RWPE1 (cell line): ENCODE measurements at regions not wholly inside any gene's neighbourhood (a gene's known extent, or its start where the extent isn't known, plus 50 kb on each side); places are given as distances from the start of the nearest gene placed in this dataset.

Source experiments
- CTCF ChIA-PET: fragments of 350-600 bp; sonication (Branson Sonifier 250); formaldehyde crosslinking; extraction: SDS; loops from one replicate; lab custom pipeline; 2021; lab: Yijun Ruan, JAX
- POLR2A ChIA-PET: fragments of 400-600 bp; formaldehyde crosslinking; extraction: SDS; loops from one replicate; lab custom pipeline; 2020; ENCODE audit warnings: antibody characterized with exemption; ENCODE audit not compliant: low non-redundant PET; lab: Yijun Ruan, JAX
- DNase-seq: peaks from one replicate; pipeline ENCODE4 v3.0.0; 2012; ENCODE audit warnings: low spot score
- H3K27ac ChIP-seq: fragments of 450-650 bp; 2 replicates; pipeline ENCODE4 v1.5.1; 2017
- TF ChIP-seq, protein P1 (sequence below): fragments of 450-650 bp; conservative IDR thresholded peaks from 2 replicates; pipeline ENCODE4 v1.5.1; 2017; ENCODE audit warnings: low read depth, mild to moderate bottlenecking

DNA sequence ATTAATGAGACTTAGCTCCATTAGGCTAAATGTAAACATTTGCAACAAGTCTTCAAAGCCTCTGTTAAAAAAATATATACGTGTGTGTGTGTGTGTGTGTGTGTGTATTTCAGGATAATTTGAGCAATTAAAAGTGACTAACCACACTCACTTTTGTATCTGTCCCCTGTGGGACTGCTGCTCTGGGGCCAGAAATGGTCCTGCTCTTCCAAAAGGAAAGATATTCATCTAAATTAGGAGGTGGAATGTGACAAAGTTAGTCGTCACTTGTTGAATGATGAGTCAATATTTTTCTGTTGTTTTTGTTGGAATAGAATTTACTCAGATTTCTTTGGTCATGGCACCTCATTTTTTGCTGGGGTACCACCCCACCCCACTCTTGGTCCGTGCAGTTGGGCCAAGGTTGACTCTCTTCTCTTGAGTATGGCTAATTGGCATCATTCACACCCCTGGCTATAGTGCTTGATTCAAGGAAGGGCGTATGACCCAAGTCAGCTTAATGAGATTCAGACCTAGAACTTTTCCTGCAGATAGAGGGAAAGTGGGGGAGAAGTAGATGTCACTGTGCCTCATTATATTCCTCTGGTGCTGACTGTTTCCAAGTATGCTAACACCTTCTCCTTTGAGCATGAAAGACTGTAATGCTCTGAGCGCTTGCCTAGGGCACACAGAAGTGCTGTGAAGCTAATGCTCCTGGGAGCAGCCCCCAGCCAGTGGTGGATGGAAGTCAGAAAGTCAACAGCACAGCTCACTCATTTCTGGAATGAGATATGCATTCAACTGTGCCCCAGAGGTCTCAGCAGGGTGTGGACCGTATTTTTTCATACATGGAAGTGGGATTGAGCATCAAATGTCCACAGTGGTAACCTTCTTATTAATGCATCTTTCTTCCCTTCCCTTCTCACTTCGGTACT lies 577.0 kb upstream of the TBX3 start:
- ChIA-PET CTCF (no interaction called here), POLR2A (no interaction called here)
- no peak overlapping the region for H3K27ac ChIP-seq
- no peak for DNase-seq
- TF ChIP-seq, protein P1, sequence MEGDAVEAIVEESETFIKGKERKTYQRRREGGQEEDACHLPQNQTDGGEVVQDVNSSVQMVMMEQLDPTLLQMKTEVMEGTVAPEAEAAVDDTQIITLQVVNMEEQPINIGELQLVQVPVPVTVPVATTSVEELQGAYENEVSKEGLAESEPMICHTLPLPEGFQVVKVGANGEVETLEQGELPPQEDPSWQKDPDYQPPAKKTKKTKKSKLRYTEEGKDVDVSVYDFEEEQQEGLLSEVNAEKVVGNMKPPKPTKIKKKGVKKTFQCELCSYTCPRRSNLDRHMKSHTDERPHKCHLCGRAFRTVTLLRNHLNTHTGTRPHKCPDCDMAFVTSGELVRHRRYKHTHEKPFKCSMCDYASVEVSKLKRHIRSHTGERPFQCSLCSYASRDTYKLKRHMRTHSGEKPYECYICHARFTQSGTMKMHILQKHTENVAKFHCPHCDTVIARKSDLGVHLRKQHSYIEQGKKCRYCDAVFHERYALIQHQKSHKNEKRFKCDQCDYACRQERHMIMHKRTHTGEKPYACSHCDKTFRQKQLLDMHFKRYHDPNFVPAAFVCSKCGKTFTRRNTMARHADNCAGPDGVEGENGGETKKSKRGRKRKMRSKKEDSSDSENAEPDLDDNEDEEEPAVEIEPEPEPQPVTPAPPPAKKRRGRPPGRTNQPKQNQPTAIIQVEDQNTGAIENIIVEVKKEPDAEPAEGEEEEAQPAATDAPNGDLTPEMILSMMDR: no peak

DNA sequence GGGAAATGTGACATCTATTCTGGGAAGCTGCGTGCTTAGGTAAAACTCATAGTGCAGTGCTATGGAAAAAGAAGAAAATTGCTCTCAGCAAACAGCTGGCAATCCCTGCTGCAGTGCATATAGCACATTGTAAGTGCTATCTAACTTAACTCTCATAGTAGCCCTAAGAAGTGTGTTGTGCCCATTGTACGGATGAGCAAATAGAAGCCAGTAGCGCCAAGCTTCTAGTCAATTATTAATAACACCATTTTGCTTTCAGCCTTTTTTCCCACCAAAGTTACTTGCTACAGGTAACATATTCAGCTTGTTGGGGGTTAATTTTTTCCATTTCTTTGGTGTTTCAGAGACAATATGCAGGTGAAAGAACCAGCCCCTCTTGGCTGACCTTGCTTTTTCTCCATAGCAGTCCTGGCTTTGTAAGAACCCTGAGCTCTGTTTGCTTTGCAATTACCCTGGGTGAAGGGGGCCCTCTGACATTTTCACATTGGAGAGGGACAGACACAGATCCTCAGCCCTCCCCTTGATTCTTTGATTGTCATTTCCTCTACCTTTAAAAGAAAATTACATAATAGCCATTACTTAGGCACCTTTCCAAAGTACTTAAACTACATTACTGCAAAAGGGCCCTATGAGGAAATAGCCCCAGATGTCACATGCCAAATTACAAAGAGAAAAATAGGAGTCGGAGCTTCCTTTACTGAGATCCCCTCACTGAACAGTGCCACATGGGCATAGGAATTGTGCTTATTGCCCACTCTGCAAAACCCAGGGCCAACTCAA lies 576.2 kb upstream of the TBX3 start:
- no peak for DNase-seq
- CTCF ChIA-PET: interaction anchor here (0.5 kb wide), 1 partner anchor 161 kb away, joined by 3 read pairs; no protein-coding TSS in a partner anchor
- H3K27ac ChIP-seq: no peak overlapping the region
- POLR2A ChIA-PET: no interaction called here
- TF ChIP-seq, protein P1: no peak

DNA sequence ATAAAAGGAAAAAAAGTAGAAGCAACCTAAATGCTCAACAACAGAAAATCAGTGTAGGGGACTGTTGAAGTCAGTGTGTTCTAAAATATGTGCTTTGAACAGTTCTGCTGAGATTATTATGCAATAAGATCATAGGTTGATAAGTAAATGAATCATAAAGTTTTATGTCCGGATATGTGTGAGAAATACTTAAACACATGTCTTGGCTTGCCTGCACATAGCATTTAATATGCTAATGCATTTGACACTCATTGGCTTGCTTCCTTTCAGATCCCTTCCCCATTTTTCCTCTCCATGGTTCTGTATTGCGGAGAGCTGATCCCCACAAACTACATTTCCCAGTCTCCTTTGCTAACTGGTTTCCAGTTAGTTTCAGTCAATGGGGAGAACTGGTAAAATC lies 573.8 kb upstream of the TBX3 start:
- peak overlapping the region; percentile 45; the same call in 1 of the 2 replicates for H3K27ac ChIP-seq
- CTCF ChIA-PET: no interaction called here
- POLR2A ChIA-PET: no interaction called here
- TF ChIP-seq, protein P1: no peak
- peak; percentile 87 for DNase-seq

DNA sequence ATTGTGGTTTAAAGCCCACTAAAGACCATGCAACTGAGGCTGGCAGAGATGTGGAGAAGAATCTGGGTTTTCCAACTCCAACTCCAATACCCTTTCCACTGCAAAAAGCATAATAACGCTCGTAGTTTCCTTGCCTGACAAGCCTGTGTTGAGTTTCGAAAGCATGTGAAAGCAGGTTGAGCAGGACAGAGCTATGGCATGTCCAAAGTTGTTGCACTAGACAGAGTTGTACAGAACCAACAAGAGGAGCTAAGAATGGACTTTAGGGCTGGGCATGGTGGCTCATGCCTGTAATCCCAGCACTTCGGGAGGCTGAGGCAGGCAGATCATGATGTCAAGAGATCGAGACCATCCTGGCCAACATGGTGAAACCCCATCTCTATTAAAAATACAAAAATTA lies 572.0 kb upstream of the TBX3 start:
- DNase-seq: no peak
- H3K27ac ChIP-seq: no peak overlapping the region
- CTCF ChIA-PET: interaction anchor here (0.5 to 0.6 kb wide), 2 partner anchors 166 to 391 kb away, joined by 3 to 4 read pairs; no protein-coding TSS in a partner anchor
- TF ChIP-seq, protein P1: no peak
- POLR2A ChIA-PET: no interaction called here

DNA sequence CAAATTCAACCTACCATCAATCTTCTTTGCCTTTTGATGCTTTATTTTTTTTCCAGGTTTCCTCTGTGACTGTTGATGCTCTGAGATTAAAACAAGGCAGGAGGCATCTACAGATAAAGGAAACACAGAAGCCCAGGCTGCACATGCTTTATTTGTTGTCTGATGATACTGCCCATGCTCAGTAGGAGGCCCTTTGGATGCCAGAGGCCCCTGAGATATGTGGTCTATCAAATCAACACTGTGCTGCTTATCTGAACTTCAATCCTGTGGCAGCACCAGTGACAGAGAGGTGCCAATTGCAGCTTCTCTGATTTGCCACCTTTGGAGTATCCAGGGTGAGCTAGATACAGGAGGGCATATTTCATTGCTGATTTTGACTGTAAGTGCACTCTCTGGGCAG lies 571.3 kb upstream of the TBX3 start:
- TF ChIP-seq, protein P1: no peak
- ChIA-PET POLR2A (no interaction called here), CTCF (no interaction called here)
- no peak overlapping the region for H3K27ac ChIP-seq
- no peak for DNase-seq

DNA sequence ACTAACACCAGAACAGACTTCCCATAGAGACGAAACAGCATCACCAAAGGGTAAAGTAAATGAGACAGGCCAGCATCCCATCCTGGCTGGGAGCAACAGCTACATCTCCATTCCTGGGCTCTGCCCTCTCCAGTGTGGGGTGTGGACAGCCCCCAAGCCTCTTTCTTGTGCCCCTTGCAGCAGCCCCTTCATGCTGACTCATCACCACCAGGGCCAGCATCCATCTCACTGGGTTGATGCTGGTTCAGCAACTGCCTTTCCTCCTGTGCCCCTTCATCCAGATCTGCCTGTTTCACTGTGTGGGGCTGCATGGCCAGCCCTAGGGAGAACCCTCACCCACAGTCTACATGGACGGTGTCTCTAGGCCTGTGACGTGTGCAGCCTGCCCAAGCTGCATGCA lies 569.1 kb upstream of the TBX3 start:
- POLR2A ChIA-PET: no interaction called here
- CTCF ChIA-PET: no interaction called here
- no peak for DNase-seq
- no peak overlapping the region for H3K27ac ChIP-seq
- TF ChIP-seq, protein P1: no peak
